Kidney (tissue), 10 donors: ENCODE measurements at regions not wholly inside any gene's neighbourhood (a gene's known extent, or its start where the extent isn't known, plus 50 kb on each side); places are given as distances from the start of the nearest gene placed in this dataset.
"Not testable (repeated sequence)": the region's sequence is repeated elsewhere in the genome, so short reads cannot be mapped to it uniquely, and the experiment has no call there.

Source experiments
- DNase-seq, 5 donors: peaks; one replicate each; pipeline ENCODE4 v3.0.0-alpha.2; 2013 to 2020
- FAIRE-seq: peaks from 2 replicates; lab custom pipeline; 2012; peaks lifted over from hg19 to GRCh38; lab: Jason Lieb, UNC
- H3K27ac ChIP-seq, 2 donors: one replicate each; pipeline ENCODE4 v1.7.0; 2013; ENCODE audit warnings: low read depth in 2 of 2, low read length in 2 of 2, inconsistent platforms in 1 of 2
- H3K27me3 ChIP-seq: one replicate; pipeline ENCODE4 v1.7.1; 2013; ENCODE audit warnings: low read length, inconsistent platforms; ENCODE audit not compliant: control insufficient read depth, insufficient read depth
- H3K36me3 ChIP-seq, 3 donors: one replicate each; pipeline versions ENCODE4 v1.7.0 to v1.7.1; 2013; ENCODE audit warnings: low read length in 3 of 3, control low read depth in 1 of 3, inconsistent platforms in 1 of 3; ENCODE audit not compliant: insufficient read depth in 3 of 3, control insufficient read depth in 2 of 3
- H3K4me1 ChIP-seq, 3 donors: one replicate each; pipeline versions ENCODE4 v1.7.0 to v1.7.1; 2013; ENCODE audit warnings: low read length in 3 of 3, inconsistent platforms in 1 of 3, low read depth in 1 of 3; ENCODE audit not compliant: control insufficient read depth in 2 of 3, insufficient read depth in 2 of 3
- H3K4me3 ChIP-seq, 3 donors: one replicate each; pipeline versions ENCODE4 v1.7.0 to v1.8.1; 2013; ENCODE audit warnings: low read length in 3 of 3, control low read depth in 1 of 3, inconsistent platforms in 1 of 3
- H3K9ac ChIP-seq, 3 donors: one replicate each; pipeline versions ENCODE4 v1.7.0 to v1.7.1; 2013; ENCODE audit warnings: low read length in 3 of 3, control low read depth in 1 of 3, inconsistent platforms in 1 of 3
- H3K9me3 ChIP-seq, 3 donors: one replicate each; pipeline versions ENCODE4 v1.7.0 to v1.7.1; 2013; ENCODE audit warnings: low read length in 3 of 3, control low read depth in 1 of 3, inconsistent platforms in 1 of 3; ENCODE audit not compliant: control insufficient read depth in 2 of 3, insufficient read depth in 1 of 3
- intact Hi-C: fragments of 100-400 bp; cut with DNase I; formaldehyde crosslinking; loops from one replicate; pipeline ENCODE4 v1.11.1; 2022
- donor health status: control.
- donor health status: control.
- donor health status: DM: yes; HTN: yes; CAD: no.
- donor health status: Normal renal cell carcinoma (clear cell type).

DNA sequence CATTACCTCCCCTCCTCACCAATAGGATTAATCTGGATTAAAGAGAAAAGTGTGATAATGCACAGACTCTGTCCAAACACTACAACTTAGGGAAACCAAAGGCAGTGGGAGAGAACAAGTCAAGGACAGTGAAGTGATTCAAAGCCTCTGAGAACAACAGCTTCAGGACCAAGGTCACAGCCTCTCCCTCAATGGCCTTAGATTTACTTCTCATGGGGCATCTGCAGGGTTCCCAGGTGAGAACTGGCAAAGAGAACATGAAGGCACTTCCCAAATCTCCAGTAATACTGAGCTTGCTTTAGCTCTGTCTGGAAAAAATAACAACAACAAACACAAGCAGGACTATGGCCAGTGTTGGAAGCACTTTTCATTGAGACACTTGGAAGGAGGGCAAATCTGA lies 99.8 kb upstream of the GOLGA6L22 start:
- H3K27me3 ChIP-seq, FAIRE-seq, H3K4me1 ChIP-seq, DNase-seq, intact Hi-C loops, H3K27ac ChIP-seq, H3K36me3 ChIP-seq, H3K9ac ChIP-seq, H3K4me3 ChIP-seq, H3K9me3 ChIP-seq: not testable (repeated sequence)

DNA sequence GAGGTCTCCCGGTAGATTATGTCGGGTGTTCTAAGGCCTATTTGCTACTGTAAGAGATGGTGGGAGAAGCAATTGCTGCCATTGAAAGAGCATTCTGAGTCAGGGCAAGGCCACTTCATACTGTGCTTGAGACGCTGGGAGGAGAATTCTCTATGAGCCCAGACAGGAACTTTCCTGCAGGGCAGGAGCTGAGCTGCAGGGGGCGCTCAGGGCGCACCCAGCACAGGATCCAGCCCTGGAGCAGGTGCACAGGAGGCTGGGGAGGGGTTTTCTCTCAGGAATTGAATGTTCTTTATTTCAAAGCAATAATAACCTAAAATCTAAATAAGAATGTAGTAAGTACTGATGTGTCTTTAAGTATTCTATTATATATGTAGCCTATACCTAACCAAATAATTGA lies 99.1 kb upstream of the GOLGA6L22 start:
- H3K4me3 ChIP-seq, H3K9me3 ChIP-seq, H3K27me3 ChIP-seq, H3K27ac ChIP-seq, intact Hi-C loops, H3K4me1 ChIP-seq, H3K9ac ChIP-seq, H3K36me3 ChIP-seq, FAIRE-seq: not testable (repeated sequence)
- peak in 1 of 5 donors; percentile 16 for DNase-seq

DNA sequence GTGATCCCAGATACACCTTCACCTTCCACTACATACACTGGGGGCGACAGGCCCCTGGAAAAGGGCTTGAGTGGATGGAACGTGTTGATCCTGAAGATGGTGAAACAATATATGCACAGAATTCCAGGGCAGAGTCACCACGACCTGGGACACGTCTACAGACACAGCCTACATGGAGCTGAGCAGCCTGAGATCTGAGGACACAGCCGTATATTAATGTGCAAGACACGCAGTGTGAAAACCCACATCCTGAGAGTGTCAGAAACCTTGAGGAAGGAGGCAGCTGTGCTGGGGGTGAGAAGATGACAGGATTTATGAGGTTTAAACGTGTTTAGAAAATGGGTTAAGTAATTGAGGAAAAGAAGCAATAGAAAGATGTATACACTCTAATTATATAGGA lies 98.0 kb upstream of the GOLGA6L22 start:
- H3K27ac ChIP-seq, H3K9ac ChIP-seq, intact Hi-C loops, H3K27me3 ChIP-seq, H3K36me3 ChIP-seq, H3K4me3 ChIP-seq, H3K4me1 ChIP-seq, FAIRE-seq, H3K9me3 ChIP-seq: not testable (repeated sequence)
- DNase-seq = peak in 1 of 5 donors; percentile 14

DNA sequence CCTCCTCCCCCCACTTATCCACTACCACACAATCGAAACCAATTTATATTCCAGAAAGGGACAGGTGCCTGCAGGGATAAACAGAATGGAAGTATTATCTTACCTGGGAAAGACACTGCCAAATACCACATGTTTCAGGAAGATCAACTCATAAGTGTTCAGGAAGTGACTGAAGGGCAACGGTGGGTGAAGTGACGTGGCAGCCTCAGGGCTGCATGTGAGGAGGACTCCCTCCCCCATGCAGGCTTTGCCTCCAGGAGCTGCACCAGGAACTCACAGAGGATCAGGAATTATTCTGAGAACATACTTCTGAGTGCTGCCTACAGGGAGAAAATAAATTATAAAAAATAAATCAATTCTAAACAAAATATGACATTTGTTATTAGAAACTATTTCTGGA lies 96.2 kb upstream of the GOLGA6L22 start:
- H3K4me3 ChIP-seq, H3K27me3 ChIP-seq, H3K9me3 ChIP-seq, DNase-seq, intact Hi-C loops, FAIRE-seq, H3K4me1 ChIP-seq, H3K27ac ChIP-seq, H3K9ac ChIP-seq, H3K36me3 ChIP-seq: not testable (repeated sequence)

- H3K9me3 ChIP-seq, intact Hi-C loops, H3K36me3 ChIP-seq, H3K9ac ChIP-seq, H3K27ac ChIP-seq, H3K4me3 ChIP-seq, H3K27me3 ChIP-seq, FAIRE-seq, H3K4me1 ChIP-seq: not testable (repeated sequence)
- DNase-seq = peak in 1 of 5 donors; percentile 2
These were observed 87.4 kb upstream of the GOLGA6L22 start for GRCh38 chr15:22371246-22371834.

DNA sequence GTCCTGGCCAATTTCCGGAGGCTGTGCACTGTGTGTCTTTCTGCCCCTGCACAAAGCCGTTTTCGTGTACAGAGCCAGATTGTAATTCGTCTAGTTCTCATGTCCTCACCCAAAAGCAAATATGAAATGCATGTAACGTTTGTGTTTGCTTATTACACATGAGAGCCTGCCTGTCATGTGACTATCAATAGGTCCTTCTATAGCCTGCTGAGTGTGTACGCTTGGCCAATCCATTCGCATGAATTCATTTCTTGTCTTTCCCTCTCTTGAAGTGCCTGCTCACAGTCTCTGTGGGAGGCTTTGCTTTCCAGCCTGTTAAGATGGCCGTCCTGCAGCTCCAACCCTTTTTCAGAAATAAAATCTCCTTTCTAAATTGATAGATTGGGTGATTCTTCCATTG lies 84.2 kb upstream of the GOLGA6L22 start:
- H3K4me3 ChIP-seq, FAIRE-seq, H3K9me3 ChIP-seq, H3K36me3 ChIP-seq, H3K27ac ChIP-seq, H3K4me1 ChIP-seq, DNase-seq, H3K27me3 ChIP-seq, intact Hi-C loops, H3K9ac ChIP-seq: not testable (repeated sequence)

DNA sequence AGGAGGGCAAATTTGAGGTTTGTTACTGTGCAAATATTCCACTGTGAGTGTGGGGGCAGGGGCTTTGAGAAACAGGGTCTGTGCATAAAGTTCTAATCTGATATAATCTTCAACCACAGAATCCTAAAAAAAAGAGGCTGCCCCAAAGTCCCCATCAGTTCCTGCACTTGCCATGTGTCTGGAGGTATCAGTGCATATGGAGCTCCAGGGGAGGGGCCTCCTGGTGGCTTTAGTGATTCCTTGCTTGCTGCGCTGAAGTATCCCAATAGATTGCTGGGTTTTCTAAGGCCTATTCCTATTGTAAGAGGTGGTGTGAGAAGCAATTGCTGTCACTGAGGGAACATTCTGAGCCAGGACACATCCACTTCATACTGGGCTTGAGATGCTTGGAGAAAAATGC lies 82.9 kb upstream of the GOLGA6L22 start:
- intact Hi-C loops, H3K9ac ChIP-seq, H3K9me3 ChIP-seq, H3K27me3 ChIP-seq, FAIRE-seq, H3K36me3 ChIP-seq, H3K4me3 ChIP-seq, H3K4me1 ChIP-seq, H3K27ac ChIP-seq: not testable (repeated sequence)
- DNase-seq = peak in 1 of 5 donors; percentile 1

GRCh38 chr15:22377859-22378258 lies 80.8 kb upstream of the GOLGA6L22 start:
- intact Hi-C loops = not testable (repeated sequence)

More at GRCh38 chr15:22377859-22378258, 80.8 kb upstream of the GOLGA6L22 start:
- not testable (repeated sequence) for H3K27ac ChIP-seq, H3K9ac ChIP-seq, H3K9me3 ChIP-seq, H3K36me3 ChIP-seq, H3K4me1 ChIP-seq, DNase-seq, H3K4me3 ChIP-seq, FAIRE-seq, H3K27me3 ChIP-seq
